NCI-H1436 treated with DMSO at 0.1 percent for 48 hours (cell line): ENCODE measurements at regions not wholly inside any gene's neighbourhood (a gene's known extent, or its start where the extent isn't known, plus 50 kb on each side); places are given as distances from the start of the nearest gene placed in this dataset.

ENCODE experiments used
- DNase-seq: peaks from one replicate; lab custom pipeline; 2025; lab: John Stamatoyannopoulos, UW

DNA sequence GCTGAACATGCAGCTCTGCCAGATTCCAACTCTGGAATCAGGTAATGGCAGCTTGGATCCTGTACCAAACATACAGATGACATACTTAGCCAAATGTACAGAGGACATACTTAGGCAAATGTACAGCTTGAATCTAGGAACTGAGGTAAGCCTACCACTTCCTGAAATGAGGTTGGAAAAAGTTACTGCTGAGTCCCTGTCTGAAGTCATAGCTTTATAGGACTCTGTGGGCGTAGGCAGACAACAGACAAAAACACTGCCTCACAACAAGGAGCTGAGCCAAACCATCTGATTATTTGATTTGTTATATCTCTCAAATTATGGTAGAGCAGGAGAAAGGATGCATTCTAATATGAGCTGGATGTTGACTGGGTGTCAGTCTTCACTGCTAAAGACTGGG lies 290.2 kb upstream of the TCF4 start:
- no peak for DNase-seq

DNA sequence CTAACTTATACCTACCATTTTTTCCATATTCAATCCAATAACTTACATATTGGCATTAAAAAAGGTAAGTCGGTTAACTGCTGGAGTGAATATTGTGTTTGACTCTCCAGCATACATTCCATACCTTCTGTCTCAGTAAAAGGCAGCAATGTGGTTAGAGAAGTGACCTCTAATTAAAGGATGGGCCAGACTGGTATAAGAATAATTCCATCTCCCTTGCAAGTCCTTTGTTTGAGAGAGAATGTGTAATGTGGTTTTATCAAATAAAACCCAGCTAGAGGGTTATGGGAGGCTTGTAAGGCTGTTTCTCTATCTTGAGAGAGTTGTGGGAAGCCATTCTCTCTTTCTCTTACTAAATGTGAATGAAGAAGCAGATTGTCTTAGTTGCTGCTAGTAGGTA lies 289.3 kb upstream of the TCF4 start:
- DNase-seq = no peak

DNA sequence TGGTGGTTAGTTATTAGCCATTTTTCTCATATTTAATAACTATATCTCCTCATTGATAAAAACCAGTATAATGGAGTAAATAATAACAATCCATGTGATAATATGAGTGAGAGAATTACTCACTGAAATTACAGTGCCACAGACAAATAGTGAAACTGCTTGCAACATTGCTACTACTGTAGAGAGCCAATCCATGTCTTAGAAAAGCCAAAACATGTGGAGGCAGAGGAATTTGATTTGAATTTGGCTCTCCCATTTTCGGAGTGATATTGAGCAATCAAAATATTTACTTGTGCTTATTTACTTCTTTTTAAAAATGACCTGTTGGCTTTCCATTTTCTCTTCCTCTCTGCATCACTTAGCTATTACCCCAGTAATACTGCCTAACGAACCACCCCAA lies 288.3 kb upstream of the TCF4 start:
- DNase-seq = no peak

DNA sequence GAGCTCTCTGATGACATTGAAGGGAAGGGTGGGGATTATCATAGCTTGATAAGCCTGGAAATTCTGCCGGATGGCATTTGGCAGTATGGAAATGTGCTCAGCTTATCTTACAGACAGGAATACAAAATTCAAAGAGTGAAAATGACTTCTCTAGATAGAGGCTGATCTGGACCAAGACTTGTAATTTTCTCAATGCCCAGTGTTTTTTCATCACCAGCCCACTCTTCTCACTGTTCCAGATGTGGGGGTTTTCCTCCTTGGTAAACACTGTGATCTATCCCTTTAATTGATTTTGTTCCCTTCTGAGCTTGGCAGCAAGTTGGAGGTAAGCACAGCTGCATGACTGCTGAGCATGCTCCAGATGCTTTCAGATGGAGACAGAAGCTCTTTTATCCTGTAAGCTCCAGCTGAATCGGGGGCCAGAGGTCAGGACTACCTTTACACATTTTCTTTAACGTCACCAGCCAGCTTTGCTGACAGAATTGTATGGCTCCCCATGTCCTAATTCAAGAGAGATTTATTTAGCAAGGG lies 287.4 kb upstream of the TCF4 start:
- no peak for DNase-seq

DNA sequence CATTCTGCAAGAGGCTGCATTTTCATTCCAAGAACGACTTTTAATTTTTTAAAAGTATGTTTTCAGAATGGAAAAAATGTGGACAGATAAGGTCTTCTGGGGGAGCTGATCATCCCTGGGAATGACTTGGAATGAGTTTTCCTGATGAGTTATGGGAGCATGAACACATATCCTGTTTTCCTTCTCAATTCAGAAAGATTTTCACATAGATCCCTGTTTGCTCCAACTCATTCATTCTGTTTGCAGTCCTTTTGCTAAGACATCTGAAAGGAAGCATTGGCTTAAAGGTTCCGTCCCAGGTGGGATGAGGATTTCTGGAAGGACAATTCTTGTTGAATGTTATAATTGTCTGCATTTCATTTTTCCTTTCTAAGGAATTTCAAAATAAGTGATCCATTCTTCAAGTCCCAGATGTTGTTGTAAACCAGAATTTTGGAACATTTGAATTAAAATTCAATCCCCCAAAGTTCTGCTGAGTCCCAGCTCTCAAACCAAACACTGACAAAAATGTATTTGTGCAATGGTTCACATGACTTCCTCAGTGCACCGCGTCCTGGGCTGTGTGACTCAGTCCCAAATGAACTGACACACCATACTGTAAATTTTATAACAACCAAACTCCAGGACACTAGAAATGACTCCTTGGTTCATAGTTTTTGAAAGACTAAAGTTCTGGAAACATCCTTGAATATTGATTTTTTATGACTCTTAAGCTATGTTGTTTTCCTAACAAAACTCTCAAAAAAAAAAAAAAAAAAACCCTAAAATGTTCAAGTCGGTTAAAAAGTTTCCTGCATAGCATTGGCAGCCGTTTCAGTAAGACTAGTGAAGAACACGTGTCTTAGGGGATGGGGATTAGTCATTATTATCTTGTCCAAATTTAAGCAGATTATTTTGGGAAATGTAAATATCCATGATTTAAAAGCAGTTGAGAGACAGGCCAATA lies 281.8 kb upstream of the TCF4 start:
- no peak for DNase-seq

DNA sequence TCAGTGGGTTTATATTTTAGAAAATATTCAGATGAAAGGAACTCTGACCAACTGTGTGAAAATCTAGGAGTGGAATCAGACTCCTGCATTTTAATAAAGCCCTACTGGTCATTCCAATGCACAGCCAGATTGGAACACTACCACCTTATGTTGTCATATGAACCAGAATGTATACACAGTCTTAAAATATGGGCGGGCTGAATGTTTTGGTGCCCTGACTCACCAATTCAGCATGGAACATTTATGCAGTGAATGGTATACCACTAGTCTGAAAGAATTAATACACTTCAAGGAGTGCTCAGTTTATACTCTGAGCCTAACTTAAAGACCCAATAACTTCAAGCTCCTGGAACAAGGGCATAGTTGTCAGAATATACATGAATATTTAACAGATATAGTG lies 280.9 kb upstream of the TCF4 start:
- no peak for DNase-seq

DNA sequence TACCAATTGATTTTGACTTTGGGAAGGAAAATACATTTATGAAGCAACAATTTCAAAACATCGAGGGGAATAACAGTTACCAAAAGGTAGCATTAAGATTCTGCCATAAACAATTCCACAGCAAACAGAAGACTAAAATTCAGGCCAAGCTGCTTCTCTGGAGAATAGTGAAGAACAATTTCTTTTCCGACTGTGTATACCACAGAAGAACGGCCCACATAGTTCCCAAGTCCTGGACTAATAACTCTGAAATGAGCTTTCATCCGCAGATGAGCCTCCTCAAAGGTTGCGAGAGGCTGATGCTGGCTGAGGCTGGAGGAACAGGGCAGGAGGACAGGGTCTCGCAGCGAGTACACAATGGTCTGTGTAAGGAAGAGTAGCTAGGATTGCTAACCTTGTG lies 278.9 kb upstream of the TCF4 start:
- no peak for DNase-seq

DNA sequence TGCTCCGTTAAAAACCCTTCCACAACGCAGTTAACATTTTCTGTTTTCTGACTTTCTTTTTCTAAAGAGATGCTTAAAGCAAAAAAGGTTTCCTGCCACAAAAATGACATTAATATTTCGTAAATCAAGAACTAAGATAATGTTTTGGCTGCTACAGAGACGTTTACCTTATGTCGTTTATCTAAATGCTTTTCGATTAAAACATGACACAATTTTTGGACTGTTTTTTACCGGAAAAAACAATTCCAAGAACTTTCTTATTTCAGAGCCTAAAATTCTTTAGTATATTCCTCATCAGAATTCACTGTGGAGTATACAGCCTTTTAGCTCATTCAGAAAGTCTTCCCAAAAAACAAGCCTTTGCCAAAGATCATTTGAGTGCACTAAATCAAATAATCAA lies 278.0 kb upstream of the TCF4 start:
- no peak for DNase-seq

DNA sequence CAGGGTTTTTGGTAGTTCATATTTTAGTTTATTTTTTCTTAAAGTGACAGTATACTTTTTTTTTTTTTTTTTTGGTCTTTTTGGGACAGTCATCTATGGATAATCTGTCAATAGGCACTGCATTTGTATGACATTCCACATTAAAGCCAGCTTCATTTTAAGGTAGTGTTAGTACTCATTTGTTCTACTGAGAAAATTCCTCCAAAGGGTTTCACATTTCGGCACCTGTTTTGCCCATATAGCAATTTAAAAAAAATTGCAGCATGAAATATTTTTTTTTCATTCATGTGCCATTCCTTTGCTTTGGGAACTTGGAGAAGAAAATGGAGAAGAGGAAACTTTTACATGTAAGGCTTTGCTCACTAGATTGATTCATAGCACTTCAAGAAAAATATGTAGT lies 276.3 kb upstream of the TCF4 start:
- no peak for DNase-seq

DNA sequence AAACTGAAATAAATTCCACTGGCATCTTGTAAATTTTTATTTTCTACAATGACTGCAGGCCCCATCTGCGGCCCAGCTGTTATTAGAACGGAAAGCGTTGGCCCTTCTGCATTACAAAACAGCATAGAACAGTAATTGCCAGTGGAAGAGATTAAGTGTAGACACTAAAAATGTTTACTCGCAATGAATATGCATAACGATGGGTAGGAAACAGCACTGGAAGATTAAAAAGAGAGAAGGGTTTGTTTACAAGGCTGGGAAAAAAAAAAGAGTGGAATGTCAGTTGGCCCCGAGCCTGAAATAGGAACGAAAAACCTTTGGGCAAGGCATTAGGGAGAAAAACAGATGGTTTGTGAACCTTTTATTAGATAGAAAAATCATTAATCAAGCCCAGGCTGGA lies 275.9 kb upstream of the TCF4 start:
- DNase-seq = no peak

DNA sequence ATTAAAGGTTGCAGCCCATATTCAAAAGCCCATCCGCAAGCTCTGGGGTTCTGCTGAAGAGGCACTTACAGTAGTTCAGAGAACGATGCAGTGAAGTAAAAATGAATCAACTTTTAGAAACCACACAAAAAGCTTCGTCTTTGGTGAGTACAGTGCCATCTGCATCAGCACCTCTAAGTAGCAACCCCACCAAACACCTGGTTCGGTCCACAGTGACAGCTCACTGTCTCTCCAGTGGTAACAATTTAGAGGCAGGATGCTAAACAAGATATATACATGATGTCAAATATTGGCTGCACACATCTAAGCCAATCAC lies 275.4 kb upstream of the TCF4 start:
- no peak for DNase-seq

DNA sequence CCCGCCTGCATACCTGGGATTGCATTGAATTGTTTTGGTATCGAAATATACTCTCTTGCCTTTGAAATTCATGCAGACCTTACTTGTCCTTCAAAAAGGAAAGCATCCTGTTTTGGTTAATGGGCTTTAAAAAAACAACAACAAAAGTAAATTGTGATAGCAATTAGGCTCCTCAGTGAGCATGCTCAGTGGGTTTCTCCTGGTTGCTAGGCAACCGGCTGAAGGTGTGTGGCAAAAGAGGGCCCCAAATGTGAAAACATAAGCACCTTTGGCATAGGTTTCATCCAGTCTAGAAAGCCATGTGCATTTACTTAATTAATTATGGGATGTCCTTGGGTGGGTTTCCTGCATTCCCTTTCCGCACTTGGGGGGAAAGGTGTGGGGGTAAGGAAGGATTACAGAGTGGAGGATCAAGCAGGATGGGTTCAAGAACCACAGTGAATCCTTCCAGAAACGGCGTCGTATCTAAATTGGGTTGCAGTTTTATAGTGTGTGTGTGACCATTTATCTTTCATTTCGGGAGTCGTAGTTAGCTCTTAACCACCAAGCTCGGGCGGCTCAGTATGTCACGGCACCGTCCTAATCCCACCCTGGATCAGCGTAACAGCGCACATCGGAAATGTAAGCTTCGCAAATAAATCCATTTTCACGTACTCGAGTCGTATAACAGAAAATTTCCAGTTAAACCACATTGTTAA lies 274.9 kb upstream of the TCF4 start:
- no peak for DNase-seq

DNA sequence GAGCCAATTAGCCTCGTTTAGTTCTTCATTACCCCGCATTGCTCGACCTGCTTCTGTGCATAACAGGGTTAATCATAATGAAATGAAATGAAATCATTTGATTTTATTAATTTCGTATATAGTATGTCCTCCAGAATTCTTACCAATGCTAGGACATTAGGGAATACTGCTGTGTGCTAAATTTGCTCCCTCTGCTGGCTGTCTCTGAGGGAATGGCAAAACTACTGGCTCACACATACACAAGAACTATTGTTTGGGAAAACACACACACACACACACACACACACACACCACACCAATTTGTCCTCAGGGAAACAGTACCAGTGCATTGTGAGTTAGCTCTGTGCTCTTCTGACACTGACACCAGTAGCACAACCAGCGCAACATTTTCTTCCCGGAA lies 273.3 kb upstream of the TCF4 start:
- no peak for DNase-seq

DNA sequence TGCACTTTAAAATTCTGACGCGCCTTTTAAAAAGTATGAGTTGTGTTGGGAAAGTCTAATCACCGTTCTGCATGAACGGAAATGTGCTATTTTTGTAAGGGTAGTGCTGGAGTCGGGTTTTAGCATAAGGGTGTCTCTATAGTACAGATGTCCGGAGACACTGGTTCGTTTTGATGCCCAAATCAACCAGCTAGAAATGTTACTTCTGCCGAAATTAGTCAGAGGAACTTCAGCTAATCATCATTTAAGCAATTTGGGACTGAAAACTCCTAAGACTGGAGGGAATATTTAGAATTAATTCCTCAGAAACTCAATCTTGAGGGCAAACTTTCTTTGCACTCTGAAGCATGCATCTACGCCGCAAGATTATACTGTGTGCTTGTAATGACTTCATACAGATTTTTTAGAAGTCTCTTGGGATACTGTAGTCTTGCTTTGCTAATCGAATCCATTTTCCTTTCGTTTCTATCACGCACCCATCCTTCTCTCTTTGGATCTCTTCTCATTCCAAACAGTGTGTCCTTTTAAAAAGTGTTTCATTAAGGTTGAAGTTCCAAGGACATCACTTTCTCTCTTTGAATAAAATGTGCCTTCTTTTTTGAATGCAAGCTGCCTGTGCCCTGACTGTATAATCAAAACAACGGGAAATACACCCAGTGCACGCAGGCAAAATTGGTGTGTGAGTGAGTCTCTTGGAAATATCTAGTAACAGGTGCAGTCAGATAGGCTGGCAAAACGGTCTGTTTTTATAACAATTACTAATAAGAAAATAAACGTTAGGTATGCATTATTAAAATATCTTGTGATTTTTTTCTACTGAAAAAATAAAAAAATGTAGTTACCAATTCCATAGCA lies 270.9 kb upstream of the TCF4 start:
- DNase-seq = no peak

DNA sequence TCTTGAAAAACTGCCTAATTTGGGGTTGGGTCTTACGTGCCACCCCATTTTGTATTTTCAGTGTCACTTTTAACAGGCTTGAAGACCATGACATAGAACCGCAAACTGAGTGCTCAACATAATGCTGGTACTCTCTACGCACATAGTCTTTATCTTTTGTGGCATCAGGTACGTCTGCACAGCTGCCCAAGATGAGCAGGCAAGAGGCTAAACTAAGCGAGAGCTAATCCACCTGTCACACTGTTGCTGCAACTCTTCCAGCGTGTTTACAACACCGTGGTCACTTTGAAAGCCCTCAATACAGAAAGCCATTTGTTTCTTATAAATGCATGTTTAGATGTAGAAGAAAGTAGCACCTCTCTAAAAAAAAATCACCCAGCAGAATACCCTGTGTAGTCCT lies 270.0 kb upstream of the TCF4 start:
- no peak for DNase-seq

DNA sequence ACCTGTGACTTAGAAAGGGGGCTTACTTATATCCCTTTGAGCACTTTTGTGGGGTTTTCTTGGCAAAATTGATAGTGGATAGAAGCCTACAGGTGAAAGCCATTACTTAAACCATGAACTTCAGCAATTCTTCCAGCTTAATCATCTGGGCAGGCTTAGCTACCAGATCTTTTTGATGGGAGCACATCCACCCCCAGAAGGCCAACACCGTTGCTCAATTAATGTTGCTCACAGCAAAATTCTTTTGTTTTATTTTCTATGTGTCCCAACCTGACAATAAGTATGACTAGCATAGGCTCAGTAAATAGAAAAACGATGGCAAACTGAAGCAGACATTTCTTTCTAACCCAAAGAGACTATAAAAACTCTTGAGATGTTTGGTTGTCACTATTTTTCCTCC lies 269.4 kb upstream of the TCF4 start:
- no peak for DNase-seq

DNA sequence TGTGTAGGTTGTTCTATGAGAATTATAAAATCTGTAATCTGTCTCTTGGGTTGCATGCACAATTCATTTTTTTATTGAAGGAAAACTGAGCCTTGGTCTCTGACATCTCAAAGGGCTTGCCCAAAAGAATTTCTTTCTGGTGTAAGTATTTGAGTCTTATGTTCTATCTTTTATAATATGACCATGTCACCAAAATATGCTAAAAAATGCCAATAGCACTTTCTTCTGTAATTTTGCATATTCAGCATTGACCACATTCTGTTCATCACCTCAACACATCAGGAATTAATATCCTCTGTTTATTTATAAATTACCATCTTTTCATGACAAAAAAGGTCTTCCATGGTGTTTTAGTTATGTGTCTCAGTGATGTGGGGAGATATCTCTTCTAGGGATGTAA lies 268.7 kb upstream of the TCF4 start:
- DNase-seq = no peak

DNA sequence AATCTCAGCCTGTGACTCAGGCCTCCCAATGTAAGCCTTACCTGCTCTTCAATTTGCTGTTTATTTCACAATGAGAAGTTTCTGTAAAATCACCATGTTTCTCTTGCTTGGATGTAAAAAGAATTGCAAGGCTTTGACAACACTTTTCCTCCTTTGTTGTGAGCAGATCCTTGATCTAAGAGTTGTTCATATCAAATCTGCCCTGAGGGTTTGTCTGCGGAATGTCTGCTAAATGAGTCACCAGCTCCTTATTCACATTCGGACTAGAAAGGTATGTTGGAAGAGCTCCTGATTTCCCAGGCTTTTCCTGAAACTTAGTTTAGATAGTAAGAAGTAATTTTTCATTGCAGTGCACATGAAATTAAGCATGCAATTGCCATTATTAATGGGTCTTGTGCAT lies 268.2 kb upstream of the TCF4 start:
- DNase-seq = no peak

DNA sequence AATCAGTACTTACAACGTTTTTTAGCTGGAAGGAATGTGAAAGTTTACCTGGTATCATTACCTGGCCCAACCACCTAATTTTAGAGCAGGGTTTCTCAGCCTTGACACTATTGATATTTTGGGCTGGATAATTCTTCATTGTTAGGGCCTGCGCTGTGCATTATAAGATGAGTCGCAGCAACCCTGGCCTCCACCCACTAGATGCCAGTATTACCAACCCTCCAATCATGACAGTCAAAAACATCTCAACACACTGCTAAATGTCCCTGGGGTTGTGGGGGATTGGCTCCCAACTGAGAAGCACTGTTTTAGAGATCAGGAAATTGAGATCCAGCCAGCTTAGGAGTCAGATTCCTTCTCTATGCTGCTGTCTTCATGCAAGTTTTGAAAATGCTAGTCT lies 265.3 kb upstream of the TCF4 start:
- DNase-seq = no peak

DNA sequence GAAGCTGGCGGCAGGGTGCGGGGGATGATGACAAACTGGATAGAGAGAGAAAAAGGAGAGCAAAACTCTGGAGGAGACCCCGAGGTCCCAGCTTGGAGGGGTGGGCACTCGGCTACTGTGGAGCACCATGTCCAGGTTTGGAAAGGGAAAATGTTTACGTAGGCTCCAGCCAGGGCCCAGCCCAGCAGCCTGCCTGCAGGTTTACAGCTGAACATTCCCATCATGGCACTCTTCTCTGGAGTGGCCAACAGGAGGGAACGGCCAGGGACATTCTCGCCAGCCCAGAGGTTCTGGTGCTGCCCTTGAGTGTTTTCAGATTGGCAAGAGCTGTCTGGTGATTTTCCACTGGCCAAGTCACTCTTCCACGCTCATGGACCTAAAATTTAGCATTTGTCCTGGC lies 262.9 kb upstream of the TCF4 start:
- DNase-seq = no peak

DNA sequence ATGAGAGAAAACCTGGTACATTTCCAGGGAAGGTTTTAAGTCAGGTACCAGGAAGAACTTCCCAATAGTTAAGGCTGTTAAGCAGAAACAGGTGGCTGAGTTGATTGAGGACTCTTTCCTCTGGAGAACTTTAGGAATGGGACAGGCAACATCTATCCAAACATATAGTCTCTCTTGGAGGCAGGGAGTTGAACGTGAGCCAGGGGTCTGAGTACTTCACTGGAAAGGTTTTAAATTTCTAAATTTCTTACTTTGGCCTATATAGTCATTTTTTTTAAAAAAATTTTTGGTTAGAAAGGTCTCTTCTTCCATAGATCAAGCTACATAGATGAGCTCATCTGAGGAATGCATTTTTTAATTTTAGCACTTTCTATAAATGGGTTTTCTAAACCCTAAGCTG lies 261.4 kb upstream of the TCF4 start:
- no peak for DNase-seq

DNA sequence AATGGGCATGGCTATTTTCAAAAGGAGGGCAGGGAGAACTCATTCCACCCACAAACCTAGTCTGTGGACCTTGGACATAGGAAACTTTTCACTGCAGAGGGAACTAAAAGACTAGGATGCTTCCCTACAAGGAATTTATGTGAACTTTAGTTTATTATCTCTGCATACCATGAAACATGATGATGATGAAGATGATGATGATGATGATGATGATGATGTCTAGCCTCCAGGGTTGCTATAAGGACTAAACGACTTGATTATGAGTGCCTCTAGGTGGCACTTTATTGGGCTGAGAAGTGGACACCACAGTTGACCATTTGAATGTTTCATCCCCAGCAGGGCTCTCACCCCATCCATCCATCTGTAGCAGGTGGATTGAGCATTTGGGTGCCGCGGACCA lies 260.0 kb upstream of the TCF4 start:
- no peak for DNase-seq

DNA sequence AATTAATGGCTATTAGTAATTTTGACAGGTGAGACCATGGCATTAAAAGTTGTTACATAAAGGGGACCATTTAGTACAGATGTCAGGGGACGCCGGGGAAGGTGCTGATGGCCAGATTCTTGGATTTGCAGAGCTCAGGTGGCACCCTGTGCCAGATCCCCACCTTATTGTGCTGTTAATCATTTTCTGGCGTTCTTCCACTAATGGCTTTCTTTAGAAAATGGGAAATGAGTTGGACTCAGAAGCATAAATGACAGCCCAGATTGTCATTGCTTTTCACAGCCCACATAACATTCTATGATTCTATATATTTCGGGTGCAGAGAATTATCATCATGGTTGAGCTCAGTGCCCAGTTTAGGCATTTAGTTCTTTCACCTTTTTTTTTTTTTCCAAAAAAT lies 257.2 kb upstream of the TCF4 start:
- no peak for DNase-seq
